Hematopoietic multipotent progenitor cell treated with erythropoietin and hydrocortisone succinate and interleukin-3 and kit ligand, for 17 days (in vitro differentiated cells): ENCODE measurements at regions not wholly inside any gene's neighbourhood (a gene's known extent, or its start where the extent isn't known, plus 50 kb on each side); places are given as distances from the start of the nearest gene placed in this dataset.
A peak's percentile ranks its signal among the peaks of the same experiment; 100 is the strongest.

Experiments
- DNase-seq: peaks from one replicate; pipeline ENCODE4 v3.0.0-alpha.2; 2015; ENCODE audit warnings: low spot score

- DNase-seq = no peak
Measured at GRCh38 chr5:135139381-135140134, 105.5 kb upstream of the PITX1 start.

GRCh38 chr5:135138116-135138850, 104.3 kb upstream of the PITX1 start:
- DNase-seq = no peak

GRCh38 chr5:135137146-135137915, 103.3 kb upstream of the PITX1 start:
- no peak for DNase-seq

GRCh38 chr5:135136546-135136945, 102.5 kb upstream of the PITX1 start:
- no peak for DNase-seq

- peak; percentile 84 for DNase-seq
Measured at GRCh38 chr5:135135530-135136226, 101.7 kb upstream of the PITX1 start.

GRCh38 chr5:135134691-135135381, 100.8 kb upstream of the PITX1 start:
- peak; percentile 70 for DNase-seq

- peak; percentile 77 for DNase-seq
Measured at GRCh38 chr5:135133698-135134515, 99.9 kb upstream of the PITX1 start.

GRCh38 chr5:135133181-135133580, 99.2 kb upstream of the PITX1 start:
- no peak for DNase-seq

GRCh38 chr5:135131801-135132680, 98.0 kb upstream of the PITX1 start:
- no peak for DNase-seq

- DNase-seq = no peak
Measured at GRCh38 chr5:135130261-135131215, 96.5 kb upstream of the PITX1 start.

GRCh38 chr5:135129307-135129706, 95.3 kb upstream of the PITX1 start:
- no peak for DNase-seq

GRCh38 chr5:135128361-135128760, 94.3 kb upstream of the PITX1 start:
- DNase-seq = no peak

- DNase-seq = no peak
Measured at GRCh38 chr5:135127439-135128240, 93.6 kb upstream of the PITX1 start.

- DNase-seq = no peak
Measured at GRCh38 chr5:135126688-135127438, 92.8 kb upstream of the PITX1 start.

GRCh38 chr5:135124724-135125123, 90.7 kb upstream of the PITX1 start:
- DNase-seq = no peak

- DNase-seq = no peak
Measured at GRCh38 chr5:135124128-135124527, 90.1 kb upstream of the PITX1 start.

- no peak for DNase-seq
Measured at GRCh38 chr5:135122797-135123196, 88.8 kb upstream of the PITX1 start.
